SK-N-MC (cell line): ENCODE measurements at regions not wholly inside any gene's neighbourhood (a gene's known extent, or its start where the extent isn't known, plus 50 kb on each side); places are given as distances from the start of the nearest gene placed in this dataset.

Experiments used
- DNase-seq: peaks from one replicate; pipeline ENCODE4 v3.0.0-alpha.2; 2011; ENCODE audit warnings: low read depth, low spot score
- H3K27ac ChIP-seq: fragments of 200-600 bp; sonication (generic); 2 replicates; pipeline ENCODE4 v1.5.1; 2016; ENCODE audit warnings: mixed run types
- H3K36me3 ChIP-seq: fragments of 200-600 bp; sonication (generic); 2 replicates; pipeline ENCODE4 v1.6.1; 2017; ENCODE audit warnings: antibody characterized with exemption, low read length, mixed read lengths; ENCODE audit not compliant: insufficient read depth
- H3K4me3 ChIP-seq: fragments of 200-600 bp; sonication (generic); 2 replicates; pipeline ENCODE4 v1.5.1; 2016
- H3K9ac ChIP-seq: fragments of 200-600 bp; sonication (generic); 2 replicates; pipeline ENCODE4 v1.8.0; 2017; ENCODE audit warnings: mixed run types, mixed read lengths; ENCODE audit not compliant: insufficient read length
- H3K9me3 ChIP-seq: fragments of 200-600 bp; sonication (generic); 2 replicates; pipeline ENCODE4 v1.6.1; 2017; ENCODE audit warnings: low read depth, mild to moderate bottlenecking, antibody characterized with exemption, low read length, moderate library complexity, mixed read lengths
- EZH2 ChIP-seq: fragments of 200-600 bp; sonication (generic); IDR thresholded peaks from one replicate; pipeline ENCODE4 v1.6.1; 2017; ENCODE audit warnings: antibody characterized with exemption
- FOXP2 ChIP-seq: optimal IDR thresholded peaks from 2 replicates; pipeline ENCODE3; 2011; ENCODE audit warnings: mild to moderate bottlenecking, moderate library complexity; ENCODE audit not compliant: insufficient read depth; ENCODE audit errors: extremely low read length, control extremely low read depth
- POLR2AphosphoS5 ChIP-seq: IDR thresholded peaks from 2 replicates; pipeline ENCODE4 v1.6.1; 2012; ENCODE audit warnings: mild to moderate bottlenecking, low read depth, low read length, borderline replicate concordance

- H3K36me3 ChIP-seq, result no peaks in the 10 kb centered on the region
Measured at GRCh38 chr5:117686926-117687325, 1112.3 kb upstream of the SEMA6A start.

GRCh38 chr5:117682416-117682815 lies 1107.8 kb upstream of the SEMA6A start:
- no peak for TF ChIP-seq POLR2AphosphoS5
- TF ChIP-seq FOXP2, result no peak
- no peak for TF ChIP-seq EZH2

More at GRCh38 chr5:117686926-117687325, 1112.3 kb upstream of the SEMA6A start:
- H3K4me3 ChIP-seq, result no peak overlapping the region
- no peaks in the 10 kb centered on the region for H3K9me3 ChIP-seq
- no peak overlapping the region for H3K9ac ChIP-seq
- TF ChIP-seq EZH2, result no peak
- no peak for TF ChIP-seq FOXP2
- no peak for TF ChIP-seq POLR2AphosphoS5
- DNase-seq, result no peak
- H3K27ac ChIP-seq, result no peak overlapping the region

GRCh38 chr5:117681431-117682254 lies 1107.0 kb upstream of the SEMA6A start:
- no peak overlapping the region for H3K27ac ChIP-seq
- no peak for DNase-seq
- TF ChIP-seq POLR2AphosphoS5, result no peak
- H3K9me3 ChIP-seq, result no peaks in the 10 kb centered on the region
- H3K36me3 ChIP-seq, result no peaks in the 10 kb centered on the region
- no peak overlapping the region for H3K9ac ChIP-seq
- no peak overlapping the region for H3K4me3 ChIP-seq

More at GRCh38 chr5:117682416-117682815, 1107.8 kb upstream of the SEMA6A start:
- Histone ChIP-seq H3K4me3 (no peak overlapping the region), H3K9ac (no peak overlapping the region), H3K9me3 (no peaks in the 10 kb centered on the region), H3K27ac (no peak overlapping the region), H3K36me3 (no peaks in the 10 kb centered on the region)
- no peak for DNase-seq

- H3K27ac ChIP-seq, result no peak overlapping the region
- H3K36me3 ChIP-seq, result no peaks in the 10 kb centered on the region
- no peak overlapping the region for H3K4me3 ChIP-seq
- no peak overlapping the region for H3K9ac ChIP-seq
- TF ChIP-seq EZH2 (no peak), POLR2AphosphoS5 (no peak), FOXP2 (no peak)
- no peak for DNase-seq
- no peaks in the 10 kb centered on the region for H3K9me3 ChIP-seq
Measured at GRCh38 chr5:117680426-117680825, 1105.8 kb upstream of the SEMA6A start.

- no peak overlapping the region for H3K27ac ChIP-seq
- H3K4me3 ChIP-seq, result no peak overlapping the region
- TF ChIP-seq EZH2, result no peak
- H3K36me3 ChIP-seq, result no peaks in the 10 kb centered on the region
- no peak for DNase-seq
- no peaks in the 10 kb centered on the region for H3K9me3 ChIP-seq
- H3K9ac ChIP-seq, result no peak overlapping the region
Measured at GRCh38 chr5:117679046-117679445, 1104.4 kb upstream of the SEMA6A start.

- no peak overlapping the region for H3K27ac ChIP-seq
- TF ChIP-seq FOXP2 (no peak), POLR2AphosphoS5 (no peak), EZH2 (no peak)
- no peak for DNase-seq
- no peaks in the 10 kb centered on the region for H3K9me3 ChIP-seq
- H3K9ac ChIP-seq, result no peak overlapping the region
- no peaks in the 10 kb centered on the region for H3K36me3 ChIP-seq
- H3K4me3 ChIP-seq, result no peak overlapping the region
Measured at GRCh38 chr5:117675646-117676045, 1101.0 kb upstream of the SEMA6A start.

GRCh38 chr5:117671551-117671950 lies 1096.9 kb upstream of the SEMA6A start:
- H3K4me3 ChIP-seq, result no peak overlapping the region
- TF ChIP-seq POLR2AphosphoS5 (no peak), FOXP2 (no peak), EZH2 (no peak)
- no peaks in the 10 kb centered on the region for H3K36me3 ChIP-seq
- H3K9ac ChIP-seq, result no peak overlapping the region
- DNase-seq, result no peak
- no peak overlapping the region for H3K27ac ChIP-seq
- H3K9me3 ChIP-seq, result no peaks in the 10 kb centered on the region

- Histone ChIP-seq H3K36me3 (no peaks in the 10 kb centered on the region), H3K27ac (no peak overlapping the region), H3K9me3 (no peaks in the 10 kb centered on the region), H3K4me3 (no peak overlapping the region), H3K9ac (no peak overlapping the region)
- no peak for TF ChIP-seq POLR2AphosphoS5
- no peak for TF ChIP-seq FOXP2
- TF ChIP-seq EZH2, result no peak
- no peak for DNase-seq
Measured at GRCh38 chr5:117667105-117667504, 1092.5 kb upstream of the SEMA6A start.

- H3K9ac ChIP-seq, result no peak overlapping the region
- H3K36me3 ChIP-seq, result no peaks in the 10 kb centered on the region
- H3K9me3 ChIP-seq, result no peaks in the 10 kb centered on the region
- H3K27ac ChIP-seq, result no peak overlapping the region
- TF ChIP-seq EZH2 (no peak), FOXP2 (no peak), POLR2AphosphoS5 (no peak)
- H3K4me3 ChIP-seq, result no peak overlapping the region
- DNase-seq, result no peak
Measured at GRCh38 chr5:117665121-117665520, 1090.5 kb upstream of the SEMA6A start.
